ENCODE measurements at regions not wholly inside any gene's neighbourhood (a gene's known extent, or its start where the extent isn't known, plus 50 kb on each side); places are given as distances from the start of the nearest gene placed in this dataset.

DNA sequence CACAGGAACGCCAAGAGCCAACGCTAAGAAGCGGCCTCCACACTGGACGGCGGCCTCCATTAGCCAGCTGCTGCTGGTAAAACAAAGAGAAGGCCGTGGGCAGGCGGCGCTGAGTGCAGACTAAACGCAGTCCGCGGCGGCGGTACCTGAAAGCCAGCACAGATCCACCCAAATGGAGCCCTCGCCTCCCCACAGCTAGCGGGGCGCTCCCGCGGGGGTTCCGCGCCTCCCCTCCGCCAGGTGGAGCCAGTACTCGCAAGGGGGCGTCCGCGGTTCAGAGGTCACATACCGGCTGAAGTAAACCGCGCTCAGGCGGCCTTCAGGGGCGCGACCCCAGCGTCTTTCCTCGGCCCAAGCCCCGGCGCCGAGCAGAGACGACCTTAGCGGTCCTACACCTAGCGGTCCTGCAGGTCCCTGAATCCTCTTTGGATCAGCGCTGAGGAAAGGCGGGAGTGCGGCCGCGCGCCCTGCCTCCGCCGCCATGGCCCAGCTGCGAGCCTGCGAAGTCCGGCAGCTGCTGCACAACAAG, 293.1 kb upstream of the ERBB4 start:
- H3K27ac ChIP-seq (ENCODE audit: low read length), result no peak overlapping the region
- no peak overlapping the region for H3K9ac ChIP-seq (ENCODE audit: low read length)
- TF ChIP-seq EZH2 (optimal IDR thresholded peaks at IDR 0.05; ENCODE audit: low read depth, low read length), result no peak
- TF ChIP-seq, protein P1, sequence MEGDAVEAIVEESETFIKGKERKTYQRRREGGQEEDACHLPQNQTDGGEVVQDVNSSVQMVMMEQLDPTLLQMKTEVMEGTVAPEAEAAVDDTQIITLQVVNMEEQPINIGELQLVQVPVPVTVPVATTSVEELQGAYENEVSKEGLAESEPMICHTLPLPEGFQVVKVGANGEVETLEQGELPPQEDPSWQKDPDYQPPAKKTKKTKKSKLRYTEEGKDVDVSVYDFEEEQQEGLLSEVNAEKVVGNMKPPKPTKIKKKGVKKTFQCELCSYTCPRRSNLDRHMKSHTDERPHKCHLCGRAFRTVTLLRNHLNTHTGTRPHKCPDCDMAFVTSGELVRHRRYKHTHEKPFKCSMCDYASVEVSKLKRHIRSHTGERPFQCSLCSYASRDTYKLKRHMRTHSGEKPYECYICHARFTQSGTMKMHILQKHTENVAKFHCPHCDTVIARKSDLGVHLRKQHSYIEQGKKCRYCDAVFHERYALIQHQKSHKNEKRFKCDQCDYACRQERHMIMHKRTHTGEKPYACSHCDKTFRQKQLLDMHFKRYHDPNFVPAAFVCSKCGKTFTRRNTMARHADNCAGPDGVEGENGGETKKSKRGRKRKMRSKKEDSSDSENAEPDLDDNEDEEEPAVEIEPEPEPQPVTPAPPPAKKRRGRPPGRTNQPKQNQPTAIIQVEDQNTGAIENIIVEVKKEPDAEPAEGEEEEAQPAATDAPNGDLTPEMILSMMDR (IDR thresholded peaks at IDR 0.05; ENCODE audit: low read length), result no peak
- no peak for TF ChIP-seq EZH2phosphoT487 (IDR thresholded peaks at IDR 0.05; ENCODE audit: low read length)
- H3K79me2 ChIP-seq (ENCODE audit: low read length), result no peaks in the 10 kb centered on the region
- no peak overlapping the region for H3K4me2 ChIP-seq (ENCODE audit: low read depth, low read length)
- H4K20me1 ChIP-seq (ENCODE audit: insufficient read depth, low read length), result no peaks in the 10 kb centered on the region
- no peaks in the 10 kb centered on the region for H3K4me1 ChIP-seq (ENCODE audit: low read length)
- H3F3A ChIP-seq (ENCODE audit: insufficient read depth, low read length), result no peaks in the 10 kb centered on the region
- H3K9me3 ChIP-seq (replicated peaks; ENCODE audit: insufficient read depth, low read length), result no peaks in the 10 kb centered on the region
- no peak overlapping the region for H2AFZ ChIP-seq (ENCODE audit: low read length)
- no peaks in the 10 kb centered on the region for H3K27me3 ChIP-seq (replicated peaks; ENCODE audit: insufficient read depth, low read length)
- DNase-seq, result no peak
- H3K9me2 ChIP-seq (replicated peaks; ENCODE audit: insufficient read depth, low read length), result no peaks in the 10 kb centered on the region
- H3K4me3 ChIP-seq (ENCODE audit: low read length), result no peak overlapping the region
- H3K36me3 ChIP-seq (replicated peaks; ENCODE audit: insufficient read depth, low read length), result no peaks in the 10 kb centered on the region

DNA sequence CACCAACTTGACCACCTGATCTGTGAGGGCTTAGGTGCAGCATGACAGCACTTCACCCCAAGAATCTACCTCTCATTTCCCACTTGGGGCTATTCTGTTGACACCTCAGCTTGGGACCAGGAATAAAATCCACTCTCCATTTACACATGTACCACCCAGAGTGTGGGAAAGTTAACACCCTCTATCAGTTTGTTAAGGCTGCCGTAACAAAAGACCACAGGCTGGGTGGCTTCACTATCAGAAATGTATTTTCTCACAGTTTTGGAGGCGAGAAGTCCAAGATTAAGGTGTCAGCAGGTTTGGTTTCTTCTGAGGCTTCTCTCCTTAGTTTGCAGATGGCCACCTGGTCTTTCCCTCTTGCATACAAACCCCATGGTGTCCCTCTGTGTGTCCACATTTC, 277.7 kb upstream of the ERBB4 start:
- Histone ChIP-seq H3K4me2 (ENCODE audit: low read depth, low read length) (no peak overlapping the region), H3K27ac (ENCODE audit: low read length) (no peak overlapping the region), H3K79me2 (ENCODE audit: low read length) (no peaks in the 10 kb centered on the region)

DNA sequence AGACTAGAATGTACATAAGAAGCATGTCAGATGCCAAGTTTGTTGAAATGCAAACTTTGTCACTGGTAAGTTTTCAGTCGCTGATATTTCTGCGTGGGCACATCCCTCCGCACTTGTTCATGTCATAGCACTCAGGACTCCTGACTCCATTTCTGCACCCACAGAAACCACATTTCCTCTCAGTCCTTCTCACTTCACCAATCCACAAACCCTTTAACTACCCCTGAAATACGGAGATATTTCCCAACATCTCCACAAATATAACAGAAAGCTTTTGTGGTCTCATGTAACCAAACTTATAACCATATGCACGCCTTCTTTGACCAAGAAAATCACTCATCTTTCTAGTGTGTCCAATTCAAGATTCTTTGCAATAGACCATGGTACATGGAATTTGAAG, 276.9 kb upstream of the ERBB4 start:
- H3K27ac ChIP-seq (ENCODE audit: low read length), result no peak overlapping the region
- no peaks in the 10 kb centered on the region for H3K9me3 ChIP-seq (replicated peaks; ENCODE audit: insufficient read depth, low read length)
- no peak overlapping the region for H2AFZ ChIP-seq (ENCODE audit: low read length)
- TF ChIP-seq, protein P1 (IDR thresholded peaks at IDR 0.05; ENCODE audit: low read length), result no peak
- TF ChIP-seq EZH2 (optimal IDR thresholded peaks at IDR 0.05; ENCODE audit: low read depth, low read length), result no peak
- TF ChIP-seq EZH2phosphoT487 (IDR thresholded peaks at IDR 0.05; ENCODE audit: low read length), result no peak
- H3K4me3 ChIP-seq (ENCODE audit: low read length), result no peak overlapping the region
- no peaks in the 10 kb centered on the region for H3K9me2 ChIP-seq (replicated peaks; ENCODE audit: insufficient read depth, low read length)
- 0 out of 2 replicates have a peak, but pooled peaks cover 14% of the 10 kb centered on the region for H3K4me1 ChIP-seq (ENCODE audit: low read length)
- no peak for DNase-seq
- H3F3A ChIP-seq (ENCODE audit: insufficient read depth, low read length), result no peaks in the 10 kb centered on the region
- no peaks in the 10 kb centered on the region for H3K36me3 ChIP-seq (replicated peaks; ENCODE audit: insufficient read depth, low read length)
- H3K27me3 ChIP-seq (replicated peaks; ENCODE audit: insufficient read depth, low read length), result no peaks in the 10 kb centered on the region
- no peak overlapping the region for H3K4me2 ChIP-seq (ENCODE audit: low read depth, low read length)
- no peaks in the 10 kb centered on the region for H3K79me2 ChIP-seq (ENCODE audit: low read length)
- H4K20me1 ChIP-seq (ENCODE audit: insufficient read depth, low read length), result no peaks in the 10 kb centered on the region
- no peak overlapping the region for H3K9ac ChIP-seq (ENCODE audit: low read length)

More for the DNA sequence above, 277.7 kb upstream of the ERBB4 start:
- Histone ChIP-seq H3K9me2 (replicated peaks; ENCODE audit: insufficient read depth, low read length) (no peaks in the 10 kb centered on the region), H2AFZ (ENCODE audit: low read length) (no peak overlapping the region), H3K9ac (ENCODE audit: low read length) (no peak overlapping the region), H3F3A (ENCODE audit: insufficient read depth, low read length) (no peaks in the 10 kb centered on the region), H3K27me3 (replicated peaks; ENCODE audit: insufficient read depth, low read length) (no peaks in the 10 kb centered on the region), H3K36me3 (replicated peaks; ENCODE audit: insufficient read depth, low read length) (no peaks in the 10 kb centered on the region), H3K9me3 (replicated peaks; ENCODE audit: insufficient read depth, low read length) (no peaks in the 10 kb centered on the region), H3K4me1 (ENCODE audit: low read length) (0 out of 2 replicates have a peak, but pooled peaks cover 14% of the 10 kb centered on the region), H4K20me1 (ENCODE audit: insufficient read depth, low read length) (no peaks in the 10 kb centered on the region), H3K4me3 (ENCODE audit: low read length) (no peak overlapping the region)
- TF ChIP-seq EZH2 (optimal IDR thresholded peaks at IDR 0.05; ENCODE audit: low read depth, low read length) (no peak), EZH2phosphoT487 (IDR thresholded peaks at IDR 0.05; ENCODE audit: low read length) (no peak)
- TF ChIP-seq, protein P1 (IDR thresholded peaks at IDR 0.05; ENCODE audit: low read length), result no peak
- DNase-seq, result no peak

Data from MM.1S (cell line).